HTR-8/SVneo (cell line): ENCODE measurements at regions not wholly inside any gene's neighbourhood (a gene's known extent, or its start where the extent isn't known, plus 50 kb on each side); places are given as distances from the start of the nearest gene placed in this dataset.
"Not testable (repeated sequence)": the region's sequence is repeated elsewhere in the genome, so short reads cannot be mapped to it uniquely, and the experiment has no call there.

ENCODE experiments used
- DNase-seq: peaks from one replicate; pipeline ENCODE4 v3.0.0; 2011; ENCODE audit warnings: low spot score, mixed read lengths; ENCODE audit not compliant: insufficient read length
- FAIRE-seq: peaks from 2 replicates; lab custom pipeline; 2011; peaks lifted over from hg19 to GRCh38; lab: Jason Lieb, UNC

GRCh38 chr5:100252944-100253343 is 282.2 kb upstream of the FAM174A start:
- no peak for FAIRE-seq
- DNase-seq: no peak

- FAIRE-seq: no peak
- DNase-seq: no peak
Observed at GRCh38 chr5:100252037-100252436, 283.1 kb upstream of the FAM174A start.

GRCh38 chr5:100249884-100250269 is 285.3 kb upstream of the FAM174A start:
- FAIRE-seq (no peak), DNase-seq (no peak)

GRCh38 chr5:100249211-100249883 is 285.8 kb upstream of the FAM174A start:
- no peak for DNase-seq
- FAIRE-seq: no peak

GRCh38 chr5:100232736-100233135 is 302.4 kb upstream of the FAM174A start:
- DNase-seq (no peak), FAIRE-seq (no peak)

GRCh38 chr5:100188778-100189177 is 346.4 kb upstream of the FAM174A start:
- FAIRE-seq: no peak
- no peak for DNase-seq

- DNase-seq (no peak), FAIRE-seq (no peak)
Observed at GRCh38 chr5:100188339-100188738, 346.8 kb upstream of the FAM174A start.

GRCh38 chr5:100186181-100186580 is 349.0 kb upstream of the FAM174A start:
- DNase-seq (no peak), FAIRE-seq (no peak)

- DNase-seq (no peak), FAIRE-seq (no peak)
Observed at GRCh38 chr5:100182402-100182801, 352.8 kb upstream of the FAM174A start.

- DNase-seq (no peak), FAIRE-seq (no peak)
Observed at GRCh38 chr5:100175346-100175745, 359.8 kb upstream of the FAM174A start.

- FAIRE-seq (no peak), DNase-seq (no peak)
Observed at GRCh38 chr5:100165309-100165708, 369.9 kb upstream of the FAM174A start.

GRCh38 chr5:100161868-100162267 is 373.3 kb upstream of the FAM174A start:
- DNase-seq: no peak
- no peak for FAIRE-seq

GRCh38 chr5:100157066-100157465 is 378.1 kb upstream of the FAM174A start:
- no peak for FAIRE-seq

GRCh38 chr5:100148239-100148638 is 386.9 kb upstream of the FAM174A start:
- FAIRE-seq (no peak), DNase-seq (no peak)

More at GRCh38 chr5:100157066-100157465, 378.1 kb upstream of the FAM174A start:
- DNase-seq: no peak

GRCh38 chr5:100142607-100143006 is 392.6 kb upstream of the FAM174A start:
- DNase-seq (no peak), FAIRE-seq (no peak)

- no peak for DNase-seq
- no peak for FAIRE-seq
Observed at GRCh38 chr5:100131161-100131560, 404.0 kb upstream of the FAM174A start.

GRCh38 chr5:100130307-100130706 is 404.9 kb upstream of the FAM174A start:
- no peak for FAIRE-seq

GRCh38 chr5:100119903-100120302 is 415.3 kb upstream of the FAM174A start:
- FAIRE-seq: no peak
- no peak for DNase-seq

More at GRCh38 chr5:100130307-100130706, 404.9 kb upstream of the FAM174A start:
- no peak for DNase-seq

GRCh38 chr5:100110497-100110896 is 424.7 kb upstream of the FAM174A start:
- DNase-seq (no peak), FAIRE-seq (no peak)

- FAIRE-seq (no peak), DNase-seq (no peak)
Observed at GRCh38 chr5:100108883-100109282, 426.3 kb upstream of the FAM174A start.

- FAIRE-seq: peak; percentile 33
- not testable (repeated sequence) for DNase-seq
Observed at GRCh38 chr5:100103592-100104119, 431.5 kb upstream of the FAM174A start.

- not testable (repeated sequence) for DNase-seq, FAIRE-seq
Observed at GRCh38 chr5:100101466-100101865, 433.7 kb upstream of the FAM174A start.
